ENCODE measurements at regions not wholly inside any gene's neighbourhood (a gene's known extent, or its start where the extent isn't known, plus 50 kb on each side); places are given as distances from the start of the nearest gene placed in this dataset.

DNA sequence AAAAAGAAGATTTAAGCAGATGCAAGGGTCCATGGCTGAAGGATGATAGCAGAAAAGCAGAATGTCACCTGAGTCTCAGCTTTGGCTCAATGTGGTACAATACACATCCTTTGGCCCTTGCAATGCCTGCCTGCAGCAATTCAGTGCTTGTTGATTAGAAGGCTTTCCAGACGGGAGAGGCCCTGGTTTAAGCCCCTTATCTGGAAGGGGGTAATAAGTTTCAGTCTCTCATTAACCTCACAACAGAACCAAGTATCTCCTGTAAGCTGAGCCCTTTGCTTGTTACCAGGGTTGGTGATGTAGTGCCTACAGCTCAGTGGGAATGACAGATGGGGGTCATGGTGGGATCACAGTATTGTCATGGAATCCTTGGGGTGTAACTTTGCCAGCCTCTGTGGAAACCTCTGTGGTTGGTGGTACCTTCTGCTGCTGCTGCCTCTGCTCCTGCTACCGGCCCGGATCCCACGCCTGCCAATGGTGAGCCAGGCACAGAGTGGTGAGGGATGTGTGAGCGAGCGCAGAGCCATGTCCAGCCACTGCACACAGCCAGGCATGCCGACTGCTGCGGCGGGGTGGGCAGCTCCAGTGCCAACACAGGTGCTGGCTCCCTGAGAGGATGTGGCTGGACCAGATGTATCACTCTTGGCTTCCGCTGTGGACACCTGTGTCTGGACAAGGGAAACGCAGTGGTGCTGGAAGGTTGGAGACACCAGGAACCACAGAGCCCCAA, 81.2 kb downstream of the ADRA2C start:
- peaks cover 0 to 13% (median 0%) of the 10 kb centered on the region in 7 donors for H3K27me3 ChIP-seq (replicated peaks in 1 of 7)
- intact Hi-C loops (cut with DNase I; ENCODE audit: low total_unique reads) = no loop called here
- peaks cover 0 to 17% (median 9%) of the 10 kb centered on the region in 8 donors for H3K9me3 ChIP-seq
- no peak overlapping the region for H3K27ac ChIP-seq
- no peak for DNase-seq
- H3K36me3 ChIP-seq = no peaks in the 10 kb centered on the region
- no peak overlapping the region for H3K4me3 ChIP-seq
- H3K4me1 ChIP-seq = no peaks in the 10 kb centered on the region
- 67 to 88% (median 84%) methylated on average over 3 to 11 of the region's 11 CpGs for WGBS, 5 donors
- no peak for TF ChIP-seq POLR2AphosphoS5 (IDR thresholded peaks at IDR 0.05)
- TF ChIP-seq, protein P1, sequence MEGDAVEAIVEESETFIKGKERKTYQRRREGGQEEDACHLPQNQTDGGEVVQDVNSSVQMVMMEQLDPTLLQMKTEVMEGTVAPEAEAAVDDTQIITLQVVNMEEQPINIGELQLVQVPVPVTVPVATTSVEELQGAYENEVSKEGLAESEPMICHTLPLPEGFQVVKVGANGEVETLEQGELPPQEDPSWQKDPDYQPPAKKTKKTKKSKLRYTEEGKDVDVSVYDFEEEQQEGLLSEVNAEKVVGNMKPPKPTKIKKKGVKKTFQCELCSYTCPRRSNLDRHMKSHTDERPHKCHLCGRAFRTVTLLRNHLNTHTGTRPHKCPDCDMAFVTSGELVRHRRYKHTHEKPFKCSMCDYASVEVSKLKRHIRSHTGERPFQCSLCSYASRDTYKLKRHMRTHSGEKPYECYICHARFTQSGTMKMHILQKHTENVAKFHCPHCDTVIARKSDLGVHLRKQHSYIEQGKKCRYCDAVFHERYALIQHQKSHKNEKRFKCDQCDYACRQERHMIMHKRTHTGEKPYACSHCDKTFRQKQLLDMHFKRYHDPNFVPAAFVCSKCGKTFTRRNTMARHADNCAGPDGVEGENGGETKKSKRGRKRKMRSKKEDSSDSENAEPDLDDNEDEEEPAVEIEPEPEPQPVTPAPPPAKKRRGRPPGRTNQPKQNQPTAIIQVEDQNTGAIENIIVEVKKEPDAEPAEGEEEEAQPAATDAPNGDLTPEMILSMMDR (IDR thresholded peaks at IDR 0.05 in 8 of 11, conservative IDR thresholded peaks at IDR 0.05 in 3 of 11) = no peak
- no peak for TF ChIP-seq POLR2A (IDR thresholded peaks at IDR 0.05)

DNA sequence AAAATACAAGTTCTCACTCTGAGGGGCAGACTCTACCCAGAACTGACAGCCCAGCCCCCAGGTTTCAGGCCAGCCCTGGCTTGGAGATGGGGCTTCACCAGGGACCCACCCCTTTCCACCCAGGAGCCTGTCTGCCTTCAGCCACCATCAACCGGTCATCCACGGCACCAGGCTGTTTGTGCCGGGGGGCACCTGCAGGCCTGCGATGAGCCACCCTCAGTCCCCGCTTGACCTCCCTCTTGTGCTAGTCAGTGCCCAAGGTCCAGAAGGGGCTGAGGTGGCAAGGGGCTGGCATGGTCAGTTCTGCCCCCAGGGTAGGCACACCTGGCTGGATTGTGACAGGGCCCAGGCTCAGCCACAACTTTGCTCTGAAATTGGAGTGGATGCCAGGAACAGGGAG, 82.1 kb downstream of the ADRA2C start:
- no peaks in the 10 kb centered on the region for H3K4me1 ChIP-seq
- no peaks in the 10 kb centered on the region for H3K36me3 ChIP-seq
- H3K27ac ChIP-seq = no peak overlapping the region
- H3K9me3 ChIP-seq = peaks cover 0 to 17% (median 9%) of the 10 kb centered on the region in 8 donors
- H3K4me3 ChIP-seq = no peak overlapping the region
- H3K27me3 ChIP-seq (replicated peaks in 1 of 7) = peaks cover 0 to 13% (median 0%) of the 10 kb centered on the region in 7 donors
- TF ChIP-seq POLR2A (IDR thresholded peaks at IDR 0.05) (no peak), POLR2AphosphoS5 (IDR thresholded peaks at IDR 0.05) (no peak)
- TF ChIP-seq, protein P1 (IDR thresholded peaks at IDR 0.05 in 8 of 11, conservative IDR thresholded peaks at IDR 0.05 in 3 of 11) = no peak
- intact Hi-C loops (cut with DNase I; ENCODE audit: low total_unique reads) = no loop called here
- no peak for DNase-seq
- 86 to 96% (median 96%) methylated on average over 5 of the region's 5 CpGs; no CpG with 5 or more reads in 1 of the 5 donors for WGBS, 5 donors

DNA sequence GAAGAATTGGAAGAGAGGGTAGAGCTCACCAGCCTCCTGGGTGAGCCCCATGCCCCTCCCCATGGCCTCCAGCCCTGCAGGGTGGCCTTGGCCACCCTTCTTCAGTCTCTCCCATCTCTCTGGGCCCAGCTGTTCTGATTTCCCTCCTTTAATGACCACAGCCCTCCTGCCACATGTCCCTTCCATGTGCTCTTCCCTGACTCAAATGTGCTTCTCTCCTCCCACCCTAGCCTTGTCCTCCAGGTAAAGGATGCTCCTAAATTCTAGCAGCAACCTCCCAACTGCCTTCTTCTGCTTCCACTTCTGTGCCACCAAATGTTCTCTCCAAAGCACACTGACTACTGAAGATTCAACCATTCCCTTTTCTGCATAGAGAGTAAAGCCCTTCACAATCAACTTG, 83.0 kb downstream of the ADRA2C start:
- no peak overlapping the region for H3K27ac ChIP-seq
- TF ChIP-seq POLR2A (IDR thresholded peaks at IDR 0.05) (no peak), POLR2AphosphoS5 (IDR thresholded peaks at IDR 0.05) (no peak)
- TF ChIP-seq, protein P1 (IDR thresholded peaks at IDR 0.05 in 8 of 11, conservative IDR thresholded peaks at IDR 0.05 in 3 of 11) = no peak
- H3K9me3 ChIP-seq = peaks cover 0 to 17% (median 9%) of the 10 kb centered on the region in 8 donors
- H3K4me3 ChIP-seq = no peak overlapping the region
- peaks cover 0 to 19% (median 0%) of the 10 kb centered on the region in 7 donors for H3K27me3 ChIP-seq (replicated peaks in 1 of 7)
- H3K4me1 ChIP-seq = no peaks in the 10 kb centered on the region
- intact Hi-C loops (cut with DNase I; ENCODE audit: low total_unique reads) = no loop called here
- H3K36me3 ChIP-seq = no peaks in the 10 kb centered on the region
- no peak for DNase-seq

DNA sequence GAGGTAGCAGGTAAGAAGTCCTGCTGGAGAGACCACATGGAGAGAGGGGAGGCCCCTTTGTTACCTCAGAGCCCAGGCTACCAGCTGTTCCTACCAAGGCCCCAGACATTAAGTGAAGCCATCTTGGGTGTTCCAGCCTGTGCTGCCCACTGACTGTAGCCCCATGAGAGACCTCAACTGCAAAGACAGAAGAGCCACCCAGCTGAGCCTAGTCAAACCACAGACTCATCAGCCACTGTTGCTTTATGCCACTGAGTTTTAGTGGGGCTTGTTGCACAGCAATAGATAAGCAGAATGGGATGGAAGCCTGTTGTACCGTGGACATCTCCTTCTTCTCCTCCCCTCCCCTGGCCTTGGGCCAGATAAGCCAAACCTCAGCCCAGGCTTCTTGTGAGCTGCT, 83.9 kb downstream of the ADRA2C start:
- WGBS, 5 donors = 71 to 90% (median 86%) methylated on average over 1 of the region's 1 CpG
- DNase-seq = no peak
- H3K4me3 ChIP-seq = no peak overlapping the region
- no peaks in the 10 kb centered on the region for H3K4me1 ChIP-seq
- H3K27me3 ChIP-seq (replicated peaks in 1 of 7) = peaks cover 0 to 29% (median 0%) of the 10 kb centered on the region in 7 donors
- H3K9me3 ChIP-seq = peaks cover 0 to 17% (median 9%) of the 10 kb centered on the region in 8 donors
- no peaks in the 10 kb centered on the region for H3K36me3 ChIP-seq
- intact Hi-C loops (cut with DNase I; ENCODE audit: low total_unique reads) = no loop called here
- TF ChIP-seq, protein P1 (IDR thresholded peaks at IDR 0.05 in 8 of 11, conservative IDR thresholded peaks at IDR 0.05 in 3 of 11) = no peak
- TF ChIP-seq POLR2AphosphoS5 (IDR thresholded peaks at IDR 0.05) = no peak
- TF ChIP-seq POLR2A (IDR thresholded peaks at IDR 0.05) = no peak
- H3K27ac ChIP-seq = no peak overlapping the region

All from spleen (tissue), 11 donors.